Stimulated activated CD8-positive, alpha-beta memory T cell treated with anti-CD3 and anti-CD28 coated beads, Interleukin-15, amount 100 ng/mL, for 4 hours (primary cell): ENCODE measurements at regions not wholly inside any gene's neighbourhood (a gene's known extent, or its start where the extent isn't known, plus 50 kb on each side); places are given as distances from the start of the nearest gene placed in this dataset.

Source experiments
- DNase-seq, 2 donors: peaks; one replicate each; pipeline ENCODE4 v3.0.0-alpha.2; 2020; ENCODE audit warnings: low read depth in 2 of 2

GRCh38 chr18:41829647-41830516 is 125.2 kb upstream of the PIK3C3 start:
- no peak for DNase-seq

DNA sequence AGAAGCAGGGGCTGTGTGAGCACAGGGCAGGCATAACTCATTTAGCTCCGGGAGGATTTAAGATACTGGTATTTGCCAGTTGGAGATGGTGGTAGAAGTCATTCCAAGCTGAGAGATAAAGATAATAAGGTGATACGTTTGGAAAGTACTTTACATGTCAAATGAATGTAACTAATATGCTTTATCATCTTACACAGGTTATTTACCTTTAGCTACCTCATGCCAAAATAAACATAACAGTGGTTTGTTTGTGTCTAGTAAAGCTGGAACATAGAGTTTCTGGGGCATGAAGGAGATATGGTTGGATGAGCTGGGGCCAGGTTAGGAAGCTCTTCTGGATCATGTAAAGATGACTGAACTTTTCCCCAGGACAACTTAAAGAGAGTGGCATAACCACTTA is 126.9 kb upstream of the PIK3C3 start:
- DNase-seq, result no peak

GRCh38 chr18:41820784-41821183 is 134.2 kb upstream of the PIK3C3 start:
- no peak for DNase-seq

DNA sequence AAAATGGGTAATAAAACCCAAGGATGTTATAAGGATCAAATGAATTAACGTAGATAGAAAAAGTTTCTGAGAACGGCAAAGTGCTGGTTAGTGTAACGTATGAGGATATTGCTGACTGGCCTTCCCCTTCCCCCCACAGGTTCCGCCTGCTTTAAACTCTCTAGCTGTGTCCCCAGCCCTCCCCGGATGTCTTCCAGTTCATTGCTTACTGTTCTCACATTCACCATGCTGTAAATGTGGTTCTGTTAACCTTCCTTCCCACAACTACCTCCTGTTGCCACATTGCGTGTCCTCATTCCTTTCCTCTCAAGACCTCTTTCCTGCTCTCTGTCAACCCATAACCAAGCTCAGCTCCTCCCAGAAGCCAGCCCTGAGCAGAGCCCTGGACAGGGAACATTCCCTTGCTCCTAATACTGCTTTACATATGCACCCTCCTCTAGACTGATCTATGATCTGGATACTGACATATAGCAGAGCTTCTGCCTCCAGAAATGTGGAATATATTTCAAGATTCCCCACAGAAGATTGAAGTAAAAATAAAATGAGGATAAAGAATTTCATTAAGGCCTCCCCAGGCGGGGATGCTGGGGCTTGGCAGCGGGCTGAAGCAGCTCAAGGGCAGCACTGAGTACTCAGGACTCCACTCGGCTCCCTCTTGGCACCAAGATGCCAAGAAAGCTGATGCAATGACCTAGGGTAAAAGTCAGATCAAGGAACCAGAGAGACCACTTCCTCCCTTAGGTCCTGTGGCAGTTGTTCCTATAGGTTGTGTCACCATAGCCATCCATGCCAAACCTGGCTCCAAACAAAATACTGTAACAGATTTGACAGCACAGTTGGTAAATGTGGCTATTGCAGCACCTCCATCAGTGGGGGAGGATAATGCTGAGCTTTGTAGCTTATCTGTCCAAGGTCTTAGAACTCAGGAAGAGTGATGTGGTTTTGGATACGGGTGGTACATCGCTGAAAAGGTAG is 136.4 kb upstream of the PIK3C3 start:
- DNase-seq, result no peak

DNA sequence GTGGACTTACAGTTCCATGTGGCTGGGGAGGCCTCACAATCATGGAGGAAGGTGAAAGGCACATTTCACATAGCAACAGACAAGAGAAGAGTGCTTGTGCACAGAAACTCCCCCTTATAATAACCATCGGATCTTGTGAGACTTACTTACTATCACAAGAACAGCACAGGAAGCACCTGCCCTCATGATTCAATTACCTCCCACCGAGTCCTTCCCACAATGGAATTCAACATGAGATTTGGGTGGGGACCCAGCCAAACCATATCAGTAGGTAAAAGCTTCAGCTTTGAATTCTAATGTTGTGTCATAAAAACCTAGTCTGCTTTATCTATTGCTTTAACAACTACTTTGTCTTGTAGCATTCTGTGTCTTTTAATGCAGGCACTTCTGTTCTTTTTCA is 140.4 kb upstream of the PIK3C3 start:
- no peak for DNase-seq

GRCh38 chr18:41809652-41810051 is 145.4 kb upstream of the PIK3C3 start:
- DNase-seq, result no peak

- no peak for DNase-seq
These were observed 149.7 kb upstream of the PIK3C3 start for GRCh38 chr18:41805341-41805740.

GRCh38 chr18:41798879-41799278 is 156.2 kb upstream of the PIK3C3 start:
- no peak for DNase-seq

- no peak for DNase-seq
These were observed 164.3 kb upstream of the PIK3C3 start for GRCh38 chr18:41790687-41791086.

DNA sequence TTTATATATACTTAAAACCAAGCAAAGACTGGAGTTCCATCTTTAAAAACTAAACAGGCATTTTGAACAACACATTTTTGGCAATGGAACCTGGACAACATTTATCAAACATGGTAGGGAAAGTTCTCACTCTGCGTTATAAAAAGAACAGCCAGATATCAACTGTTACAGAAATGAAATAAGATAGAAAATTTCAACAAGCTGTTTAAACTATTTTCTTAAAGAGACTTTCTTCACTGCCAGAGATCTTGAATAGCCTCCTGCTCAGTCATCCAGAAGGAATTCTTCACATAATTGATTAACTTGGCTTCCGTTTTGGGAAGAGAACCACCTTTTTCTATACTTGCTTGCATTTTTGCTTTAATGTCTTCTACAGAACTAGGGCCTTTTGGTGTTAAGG is 166.0 kb upstream of the PIK3C3 start:
- DNase-seq, result no peak

GRCh38 chr18:41783879-41784278 is 171.2 kb upstream of the PIK3C3 start:
- DNase-seq, result no peak

GRCh38 chr18:41783065-41783818 is 171.8 kb upstream of the PIK3C3 start:
- DNase-seq, result no peak

- no peak for DNase-seq
These were observed 183.1 kb upstream of the PIK3C3 start for GRCh38 chr18:41771973-41772372.

DNA sequence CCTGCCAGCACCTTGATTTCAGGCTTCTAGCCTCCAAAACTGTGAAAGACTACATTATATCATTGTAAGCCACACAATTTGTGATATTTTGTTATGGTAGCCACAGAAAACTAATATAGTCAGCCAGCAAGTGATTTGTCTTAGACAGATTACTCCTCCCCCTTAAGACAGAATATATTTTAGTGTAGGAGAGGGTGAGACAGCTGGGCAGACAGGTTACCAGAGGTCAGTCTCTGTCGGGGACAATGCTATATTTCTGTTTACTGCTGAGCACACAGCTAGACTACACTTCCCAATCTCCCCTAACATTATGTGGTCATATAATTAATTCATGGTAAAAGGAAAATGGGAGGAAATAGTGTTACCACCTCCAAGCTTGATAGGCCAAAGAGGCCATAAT is 185.8 kb upstream of the PIK3C3 start:
- DNase-seq, result no peak

- no peak for DNase-seq
These were observed 186.6 kb upstream of the PIK3C3 start for GRCh38 chr18:41768467-41768866.

GRCh38 chr18:41767960-41768359 is 187.1 kb upstream of the PIK3C3 start:
- no peak for DNase-seq

DNA sequence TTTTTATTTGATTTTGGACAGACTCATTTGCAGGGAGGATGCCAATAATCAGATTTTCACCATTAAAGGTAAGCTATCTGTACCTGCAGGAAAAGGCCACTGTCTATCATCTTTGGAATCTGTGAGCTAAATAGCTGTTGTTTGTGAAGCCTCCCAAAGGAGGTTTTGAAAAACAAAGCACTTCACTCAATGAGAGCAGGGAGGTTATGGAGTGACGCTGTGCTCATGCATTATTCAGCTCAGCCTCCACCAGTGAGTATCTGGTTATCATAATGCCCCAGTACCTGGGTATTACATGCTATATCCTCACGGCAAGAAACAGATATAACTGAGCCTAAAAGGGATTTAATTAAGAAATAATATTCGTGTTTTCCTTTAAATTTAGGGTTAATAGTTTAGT is 189.6 kb upstream of the PIK3C3 start:
- DNase-seq, result no peak

- no peak for DNase-seq
These were observed 191.7 kb upstream of the PIK3C3 start for GRCh38 chr18:41763361-41763760.

DNA sequence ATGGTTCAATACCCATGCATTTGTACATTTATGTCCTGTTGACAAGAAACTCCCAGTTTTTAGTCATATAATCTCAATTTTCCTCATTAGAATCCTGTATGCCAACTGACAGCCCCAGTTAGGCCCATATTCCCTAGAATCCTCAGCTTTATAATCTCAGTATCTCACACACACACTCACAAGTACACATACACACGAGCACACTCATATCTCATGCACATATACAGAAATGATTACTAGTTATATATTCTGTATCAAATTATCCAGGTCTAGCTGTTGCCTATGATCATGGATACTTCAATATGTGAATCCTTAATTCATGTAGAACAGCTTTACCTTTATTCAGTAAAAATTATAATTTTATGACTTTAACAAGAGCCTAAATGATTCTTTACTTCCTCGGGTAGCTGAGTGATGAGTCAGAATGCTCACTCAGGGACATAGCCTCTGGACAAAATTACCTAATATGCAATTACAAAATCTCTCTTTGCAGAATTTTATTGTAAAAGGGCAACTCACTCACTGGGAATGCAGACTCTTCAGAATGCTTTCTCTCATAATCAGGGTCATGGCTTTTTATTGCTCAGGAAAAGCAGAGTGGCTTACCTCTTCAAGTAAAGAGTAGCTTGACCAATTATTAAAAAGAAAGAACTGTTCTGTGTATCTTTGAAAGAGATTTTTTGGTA is 193.6 kb upstream of the PIK3C3 start:
- no peak for DNase-seq

GRCh38 chr18:41758534-41758933 is 196.5 kb upstream of the PIK3C3 start:
- no peak for DNase-seq

- no peak for DNase-seq
These were observed 198.9 kb upstream of the PIK3C3 start for GRCh38 chr18:41756141-41756540.
